Endodermal cell (in vitro differentiated cells): ENCODE measurements at regions not wholly inside any gene's neighbourhood (a gene's known extent, or its start where the extent isn't known, plus 50 kb on each side); places are given as distances from the start of the nearest gene placed in this dataset.

Experiments used
- DNase-seq: peaks from one replicate; pipeline ENCODE4 v3.0.0-alpha.2; 2017
- H3K27ac ChIP-seq: 2 replicates; pipeline ENCODE4 v1.5.1; 2013; ENCODE audit warnings: mild to moderate bottlenecking, low read depth, low read length, moderate library complexity
- H3K27me3 ChIP-seq: 2 replicates; pipeline ENCODE4 v1.6.1; 2013; ENCODE audit warnings: mild to moderate bottlenecking, low read length, moderate library complexity; ENCODE audit not compliant: insufficient read depth, control insufficient read depth, poor library complexity, severe bottlenecking
- H3K36me3 ChIP-seq: 2 replicates; pipeline ENCODE4 v1.7.0; 2013; ENCODE audit warnings: mild to moderate bottlenecking, low read length, moderate library complexity; ENCODE audit not compliant: control insufficient read depth, insufficient read depth
- H3K4me1 ChIP-seq: one replicate; pipeline ENCODE4 v1.7.0; 2013; ENCODE audit warnings: low read length; ENCODE audit not compliant: control insufficient read depth, insufficient read depth
- H3K4me3 ChIP-seq: 2 replicates; pipeline ENCODE4 v1.5.1; 2013; ENCODE audit warnings: mild to moderate bottlenecking, low read length, moderate library complexity
- H3K9ac ChIP-seq: 2 replicates; pipeline ENCODE4 v1.6.1; 2013; ENCODE audit warnings: mild to moderate bottlenecking, low read length, moderate library complexity; ENCODE audit not compliant: poor library complexity, severe bottlenecking; ENCODE audit errors: extremely low read depth
- H3K9me3 ChIP-seq: 2 replicates; pipeline ENCODE4 v1.6.1; 2013; ENCODE audit warnings: mild to moderate bottlenecking, low read length, moderate library complexity; ENCODE audit not compliant: control insufficient read depth
- H3K27ac Mint-ChIP-seq: 2 replicates; pipeline ENCODE4 v1.8.0; 2020; ENCODE audit warnings: mixed read lengths
- H3K27me3 Mint-ChIP-seq: 2 replicates; pipeline ENCODE4 v1.8.0; 2021; ENCODE audit warnings: mild to moderate bottlenecking, mixed read lengths; ENCODE audit not compliant: insufficient read depth
- H3K36me3 Mint-ChIP-seq: 2 replicates; pipeline ENCODE4 v1.8.0; 2020; ENCODE audit warnings: low read depth, mixed read lengths
- H3K4me1 Mint-ChIP-seq: 2 replicates; pipeline ENCODE4 v1.8.0; 2020; ENCODE audit warnings: mixed read lengths
- H3K4me3 Mint-ChIP-seq: 2 replicates; pipeline ENCODE4 v1.8.0; 2020; ENCODE audit warnings: mild to moderate bottlenecking, moderate library complexity, mixed read lengths
- H3K9me3 Mint-ChIP-seq: 2 replicates; pipeline ENCODE4 v1.8.0; 2020; ENCODE audit warnings: mild to moderate bottlenecking, mixed read lengths
- CTCF ChIP-seq: fragments of 200-600 bp; sonication (generic); conservative IDR thresholded peaks from 2 replicates; pipeline ENCODE4 v1.5.0; 2021; ENCODE audit warnings: antibody characterized with exemption, mild to moderate bottlenecking
- WGBS, 2 experiments: methylation state at CpG; one replicate each; pipeline versions ENCODE4 v1.1.5 to v1.1.7; 2013; ENCODE audit warnings: missing lambda C conversion rate in 2 of 2, mixed read lengths in 1 of 2; ENCODE audit not compliant: insufficient coverage in 1 of 2, insufficient read length in 1 of 2; 5-methylcytosine and 5-hydroxymethylcytosine counted together

DNA sequence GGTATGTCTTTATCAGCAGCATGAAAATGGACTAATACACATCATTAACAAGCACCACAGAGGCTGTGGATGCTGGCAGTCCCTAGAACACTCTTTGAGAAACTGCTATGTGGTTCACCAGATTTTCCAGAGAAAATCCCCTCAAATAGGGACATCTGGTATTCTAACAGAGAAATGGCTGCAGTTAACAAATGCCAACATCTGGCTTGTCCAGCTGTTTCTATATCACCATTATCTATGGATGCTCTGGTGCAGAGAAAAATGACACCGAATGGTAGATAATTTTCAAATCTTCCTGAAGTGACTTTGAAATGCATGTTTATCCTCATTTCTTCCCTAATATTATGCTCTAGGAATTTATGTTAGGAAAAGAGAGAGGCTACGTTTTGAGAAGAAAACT lies 403.5 kb upstream of the PROX1 start:
- Mint-ChIP-seq H3K9me3 (no peaks in the 10 kb centered on the region), H3K36me3 (no peaks in the 10 kb centered on the region), H3K4me3 (no peak overlapping the region), H3K4me1 (peaks cover 21% of the 10 kb centered on the region), H3K27ac (no peak overlapping the region), H3K27me3 (peaks cover 65% of the 10 kb centered on the region)
- Histone ChIP-seq H3K27ac (no peak overlapping the region), H3K9ac (no peak overlapping the region), H3K27me3 (peaks cover 20% of the 10 kb centered on the region), H3K9me3 (peaks cover 6% of the 10 kb centered on the region), H3K4me1 (peaks cover 4% of the 10 kb centered on the region), H3K4me3 (no peak overlapping the region), H3K36me3 (no peaks in the 10 kb centered on the region)
- no peak for TF ChIP-seq CTCF
- DNase-seq = no peak
- WGBS, 2 experiments = 91% methylated on average over 2 of the region's 2 CpGs; no CpG with 5 or more reads in 1 of the 2 experiments

DNA sequence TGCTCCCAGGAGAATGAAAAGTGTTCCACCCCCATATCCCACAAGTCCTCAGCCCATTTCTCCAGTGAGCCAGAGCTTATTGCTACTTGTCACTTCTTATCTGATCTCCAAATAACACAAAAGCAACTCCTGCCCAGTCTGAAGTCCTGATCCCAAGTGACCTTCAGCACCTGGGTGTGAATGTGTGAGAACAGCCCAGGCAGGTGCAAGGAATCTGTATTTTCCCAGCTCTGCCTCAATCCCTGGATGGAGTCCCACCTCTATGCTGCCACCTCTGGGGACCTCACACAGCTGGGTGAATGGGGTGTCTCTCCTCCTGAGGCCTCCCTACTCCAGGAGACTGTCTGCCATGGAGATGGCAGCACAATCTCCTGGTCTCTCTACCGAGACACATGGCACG lies 402.4 kb upstream of the PROX1 start:
- Mint-ChIP-seq H3K4me3 (no peak overlapping the region), H3K27me3 (peaks cover 63% of the 10 kb centered on the region), H3K27ac (no peak overlapping the region), H3K36me3 (no peaks in the 10 kb centered on the region), H3K9me3 (no peaks in the 10 kb centered on the region), H3K4me1 (peaks cover 21% of the 10 kb centered on the region)
- Histone ChIP-seq H3K27me3 (peaks cover 12% of the 10 kb centered on the region), H3K9ac (no peak overlapping the region), H3K4me3 (no peak overlapping the region), H3K4me1 (peaks cover 4% of the 10 kb centered on the region), H3K9me3 (peaks cover 6% of the 10 kb centered on the region), H3K36me3 (no peaks in the 10 kb centered on the region), H3K27ac (no peak overlapping the region)
- WGBS, 2 experiments = 75 to 96% methylated on average over 2 of the region's 2 CpGs
- peak; percentile 54 for DNase-seq
- no peak for TF ChIP-seq CTCF

DNA sequence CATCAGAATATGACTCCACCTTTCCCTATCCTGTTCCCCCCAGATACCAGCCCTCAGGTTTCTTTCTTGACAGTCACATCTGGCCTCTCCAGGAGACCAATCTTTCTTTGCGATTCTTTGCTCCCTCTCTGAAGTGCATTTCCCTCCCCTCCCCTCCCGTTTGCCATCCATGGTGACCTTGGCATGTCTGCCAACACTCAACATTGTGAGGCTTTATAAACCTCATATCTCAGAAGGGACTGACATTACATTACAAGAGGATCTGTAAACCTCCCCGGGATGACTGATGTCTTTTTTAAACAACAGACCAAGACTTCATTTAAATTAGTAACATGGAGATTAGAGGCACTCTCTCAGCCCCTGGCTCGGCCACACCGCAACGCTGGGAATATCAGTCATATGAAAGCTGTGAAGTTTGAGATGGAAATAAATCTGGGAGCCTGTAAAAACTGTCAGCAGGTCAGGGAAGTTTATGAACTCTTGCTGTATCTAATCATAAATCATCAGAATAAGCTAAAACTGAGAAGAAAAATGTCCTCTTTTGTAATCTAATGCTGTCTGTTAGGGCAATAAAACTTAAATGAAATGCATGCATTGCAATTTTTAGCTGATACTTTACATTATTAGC lies 401.7 kb upstream of the PROX1 start:
- H3K4me1 ChIP-seq = peaks cover 7% of the 10 kb centered on the region
- Mint-ChIP-seq H3K36me3 (no peaks in the 10 kb centered on the region), H3K9me3 (no peaks in the 10 kb centered on the region), H3K4me3 (no peak overlapping the region), H3K27me3 (peaks cover 58% of the 10 kb centered on the region), H3K27ac (no peak overlapping the region), H3K4me1 (peaks cover 23% of the 10 kb centered on the region)
- no peak overlapping the region for H3K4me3 ChIP-seq
- H3K9me3 ChIP-seq = peaks cover 6% of the 10 kb centered on the region
- peaks cover 5% of the 10 kb centered on the region for H3K27me3 ChIP-seq
- TF ChIP-seq CTCF = no peak
- DNase-seq = no peak
- 90 to 91% methylated on average over 2 to 6 of the region's 6 CpGs for WGBS, 2 experiments
- H3K27ac ChIP-seq = no peak overlapping the region
- H3K36me3 ChIP-seq = no peaks in the 10 kb centered on the region
- H3K9ac ChIP-seq = no peak overlapping the region
